ENCODE measurements at regions not wholly inside any gene's neighbourhood (a gene's known extent, or its start where the extent isn't known, plus 50 kb on each side); places are given as distances from the start of the nearest gene placed in this dataset.

- DNase-seq (ENCODE audit: low read depth in 3 of 3, low spot score in 2 of 3), result no peak
Measured at GRCh38 chr5:153883854-153884611, 154.7 kb downstream of the FAM114A2 start.

GRCh38 chr5:153881687-153882086 is 157.0 kb downstream of the FAM114A2 start:
- DNase-seq (ENCODE audit: low read depth in 3 of 3, low spot score in 2 of 3), result no peak

GRCh38 chr5:153880106-153880505 is 158.6 kb downstream of the FAM114A2 start:
- DNase-seq (ENCODE audit: low read depth in 3 of 3, low spot score in 2 of 3), result no peak

- DNase-seq (ENCODE audit: low read depth in 3 of 3, low spot score in 2 of 3), result no peak
Measured at GRCh38 chr5:153879596-153879995, 159.1 kb downstream of the FAM114A2 start.

- no peak for DNase-seq (ENCODE audit: low read depth in 3 of 3, low spot score in 2 of 3)
Measured at GRCh38 chr5:153866176-153866575, 172.5 kb downstream of the FAM114A2 start.

GRCh38 chr5:153865016-153865415 is 173.7 kb downstream of the FAM114A2 start:
- DNase-seq (ENCODE audit: low read depth in 3 of 3, low spot score in 2 of 3), result peak in 1 of 3 donors; percentile 44

- no peak for DNase-seq (ENCODE audit: low read depth in 3 of 3, low spot score in 2 of 3)
Measured at GRCh38 chr5:153863951-153864350, 174.8 kb downstream of the FAM114A2 start.

Data from right renal cortex interstitium (tissue), 3 donors.